Endodermal cell (in vitro differentiated cells): ENCODE measurements at regions not wholly inside any gene's neighbourhood (a gene's known extent, or its start where the extent isn't known, plus 50 kb on each side); places are given as distances from the start of the nearest gene placed in this dataset.

Source experiments
- DNase-seq: peaks from one replicate; pipeline ENCODE4 v3.0.0-alpha.2; 2017
- H3K27ac ChIP-seq: 2 replicates; pipeline ENCODE4 v1.5.1; 2013; ENCODE audit warnings: mild to moderate bottlenecking, low read depth, low read length, moderate library complexity
- H3K27me3 ChIP-seq: 2 replicates; pipeline ENCODE4 v1.6.1; 2013; ENCODE audit warnings: mild to moderate bottlenecking, low read length, moderate library complexity; ENCODE audit not compliant: insufficient read depth, control insufficient read depth, poor library complexity, severe bottlenecking
- H3K36me3 ChIP-seq: 2 replicates; pipeline ENCODE4 v1.7.0; 2013; ENCODE audit warnings: mild to moderate bottlenecking, low read length, moderate library complexity; ENCODE audit not compliant: control insufficient read depth, insufficient read depth
- H3K4me1 ChIP-seq: one replicate; pipeline ENCODE4 v1.7.0; 2013; ENCODE audit warnings: low read length; ENCODE audit not compliant: control insufficient read depth, insufficient read depth
- H3K4me3 ChIP-seq: 2 replicates; pipeline ENCODE4 v1.5.1; 2013; ENCODE audit warnings: mild to moderate bottlenecking, low read length, moderate library complexity
- H3K9ac ChIP-seq: 2 replicates; pipeline ENCODE4 v1.6.1; 2013; ENCODE audit warnings: mild to moderate bottlenecking, low read length, moderate library complexity; ENCODE audit not compliant: poor library complexity, severe bottlenecking; ENCODE audit errors: extremely low read depth
- H3K9me3 ChIP-seq: 2 replicates; pipeline ENCODE4 v1.6.1; 2013; ENCODE audit warnings: mild to moderate bottlenecking, low read length, moderate library complexity; ENCODE audit not compliant: control insufficient read depth
- H3K27ac Mint-ChIP-seq: 2 replicates; pipeline ENCODE4 v1.8.0; 2020; ENCODE audit warnings: mixed read lengths
- H3K27me3 Mint-ChIP-seq: 2 replicates; pipeline ENCODE4 v1.8.0; 2021; ENCODE audit warnings: mild to moderate bottlenecking, mixed read lengths; ENCODE audit not compliant: insufficient read depth
- H3K36me3 Mint-ChIP-seq: 2 replicates; pipeline ENCODE4 v1.8.0; 2020; ENCODE audit warnings: low read depth, mixed read lengths
- H3K4me1 Mint-ChIP-seq: 2 replicates; pipeline ENCODE4 v1.8.0; 2020; ENCODE audit warnings: mixed read lengths
- H3K4me3 Mint-ChIP-seq: 2 replicates; pipeline ENCODE4 v1.8.0; 2020; ENCODE audit warnings: mild to moderate bottlenecking, moderate library complexity, mixed read lengths
- H3K9me3 Mint-ChIP-seq: 2 replicates; pipeline ENCODE4 v1.8.0; 2020; ENCODE audit warnings: mild to moderate bottlenecking, mixed read lengths
- CTCF ChIP-seq: fragments of 200-600 bp; sonication (generic); conservative IDR thresholded peaks from 2 replicates; pipeline ENCODE4 v1.5.0; 2021; ENCODE audit warnings: antibody characterized with exemption, mild to moderate bottlenecking
- WGBS, 2 experiments: methylation state at CpG; one replicate each; pipeline versions ENCODE4 v1.1.5 to v1.1.7; 2013; ENCODE audit warnings: missing lambda C conversion rate in 2 of 2, mixed read lengths in 1 of 2; ENCODE audit not compliant: insufficient coverage in 1 of 2, insufficient read length in 1 of 2; 5-methylcytosine and 5-hydroxymethylcytosine counted together

- no peak overlapping the region for H3K9ac ChIP-seq
- no peaks in the 10 kb centered on the region for H3K27me3 ChIP-seq
- 100% methylated on average over 1 to 3 of the region's 3 CpGs for WGBS, 2 experiments
- no peak for TF ChIP-seq CTCF
- Mint-ChIP-seq H3K36me3 (peaks cover 4% of the 10 kb centered on the region), H3K27ac (no peak overlapping the region), H3K4me3 (no peak overlapping the region), H3K4me1 (no peaks in the 10 kb centered on the region), H3K9me3 (peaks cover 19% of the 10 kb centered on the region), H3K27me3 (peaks cover 37% of the 10 kb centered on the region)
- no peaks in the 10 kb centered on the region for H3K4me1 ChIP-seq
- no peak overlapping the region for H3K27ac ChIP-seq
- no peaks in the 10 kb centered on the region for H3K36me3 ChIP-seq
- peaks cover 34% of the 10 kb centered on the region for H3K9me3 ChIP-seq
- H3K4me3 ChIP-seq, result no peak overlapping the region
- no peak for DNase-seq
Observed at GRCh38 chr9:2303056-2303455, 287.9 kb downstream of the SMARCA2 start.

- Mint-ChIP-seq H3K27me3 (peaks cover 19% of the 10 kb centered on the region), H3K27ac (no peak overlapping the region), H3K4me1 (no peaks in the 10 kb centered on the region), H3K9me3 (peaks cover 49% of the 10 kb centered on the region), H3K36me3 (peaks cover 9% of the 10 kb centered on the region), H3K4me3 (no peak overlapping the region)
- no peaks in the 10 kb centered on the region for H3K4me1 ChIP-seq
- H3K9me3 ChIP-seq, result peaks cover 53% of the 10 kb centered on the region
- no peak overlapping the region for H3K27ac ChIP-seq
- H3K27me3 ChIP-seq, result no peaks in the 10 kb centered on the region
- no peaks in the 10 kb centered on the region for H3K36me3 ChIP-seq
- TF ChIP-seq CTCF, result no peak
- no peak overlapping the region for H3K9ac ChIP-seq
- no peak overlapping the region for H3K4me3 ChIP-seq
- DNase-seq, result no peak
- 71 to 75% methylated on average over 4 of the region's 4 CpGs for WGBS, 2 experiments
Observed at GRCh38 chr9:2307480-2307879, 292.3 kb downstream of the SMARCA2 start.

DNA sequence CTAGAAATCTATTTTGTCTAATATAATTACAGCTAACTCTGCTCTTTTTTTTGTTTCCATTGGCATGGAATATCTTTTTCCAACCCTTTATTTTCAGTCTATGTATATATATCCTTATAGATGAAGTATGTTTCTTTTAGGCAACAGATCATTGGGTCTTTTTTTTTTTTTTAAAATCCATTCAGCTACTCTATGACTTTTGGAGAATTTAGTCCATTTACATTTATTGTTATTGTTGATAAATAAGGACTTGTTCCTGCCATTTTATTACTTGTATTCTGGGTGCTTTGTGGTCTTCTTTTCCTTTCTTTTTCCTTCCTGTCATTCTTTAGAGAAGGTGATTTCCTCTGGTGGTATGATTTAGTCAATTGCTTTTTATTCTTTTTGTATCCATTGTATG, 296.8 kb downstream of the SMARCA2 start:
- TF ChIP-seq CTCF, result no peak

More for the DNA sequence above, 296.8 kb downstream of the SMARCA2 start:
- no peak overlapping the region for H3K4me3 Mint-ChIP-seq
- Histone ChIP-seq H3K9me3 (peaks cover 70% of the 10 kb centered on the region), H3K27me3 (no peaks in the 10 kb centered on the region), H3K4me1 (no peaks in the 10 kb centered on the region), H3K36me3 (no peaks in the 10 kb centered on the region), H3K4me3 (no peak overlapping the region), H3K9ac (no peak overlapping the region), H3K27ac (no peak overlapping the region)
- H3K27ac Mint-ChIP-seq, result no peak overlapping the region
- H3K36me3 Mint-ChIP-seq, result peaks cover 25% of the 10 kb centered on the region
- H3K4me1 Mint-ChIP-seq, result no peaks in the 10 kb centered on the region
- H3K9me3 Mint-ChIP-seq, result peaks cover 85% of the 10 kb centered on the region
- DNase-seq, result no peak
- peaks cover 6% of the 10 kb centered on the region for H3K27me3 Mint-ChIP-seq
